ENCODE measurements at regions not wholly inside any gene's neighbourhood (a gene's known extent, or its start where the extent isn't known, plus 50 kb on each side); places are given as distances from the start of the nearest gene placed in this dataset.

DNA sequence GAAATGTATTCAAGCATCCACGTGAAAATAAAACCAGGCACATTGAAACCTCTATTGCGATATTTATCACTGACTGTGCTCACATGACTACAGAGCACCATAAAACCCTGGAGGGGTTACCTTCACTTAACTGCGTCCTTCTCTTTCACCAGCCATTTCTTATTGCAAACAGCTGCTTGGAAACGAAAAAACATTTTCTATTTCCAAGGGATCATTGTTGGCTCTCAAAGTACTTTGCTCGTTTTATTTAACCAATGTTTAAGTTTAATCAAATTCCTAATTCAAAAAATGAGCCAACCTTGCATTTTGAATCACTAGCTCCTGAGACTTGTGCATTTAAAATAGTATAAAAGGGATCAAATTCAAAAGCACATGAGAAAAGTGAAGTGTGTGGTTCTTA lies 134.4 kb downstream of the OSR1 start:
- H4K20me1 ChIP-seq (ENCODE audit: insufficient read depth, low read length): no peaks in the 10 kb centered on the region
- no peak overlapping the region for H2AFZ ChIP-seq (ENCODE audit: insufficient read depth, low read depth, low read length, poor library complexity, severe bottlenecking)
- intact Hi-C loops (cut with micrococcal nuclease): no loop called here
- H3K27ac ChIP-seq (ENCODE audit: low read depth in 1 of 2, low read length in 2 of 2): no peak overlapping the region
- H3K36me3 ChIP-seq (replicated peaks in 1 of 2; ENCODE audit: control insufficient read depth in 1 of 2, insufficient read depth in 2 of 2, low read length in 2 of 2): no peaks in the 10 kb centered on the region
- no peaks in the 10 kb centered on the region for H3K9me3 ChIP-seq (replicated peaks in 1 of 2; ENCODE audit: control insufficient read depth in 1 of 2, insufficient read depth in 1 of 2, low read length in 2 of 2)
- no peaks in the 10 kb centered on the region for H3K4me1 ChIP-seq (ENCODE audit: control insufficient read depth in 1 of 2, insufficient read depth in 2 of 2, low read length in 2 of 2)
- H3K4me1 Mint-ChIP-seq: no peaks in the 10 kb centered on the region
- peaks cover 0 to 2% (median 0%) of the 10 kb centered on the region in 3 donors for H3K27me3 Mint-ChIP-seq (ENCODE audit: low read depth in 3 of 3)
- no peaks in the 10 kb centered on the region for H3K27me3 ChIP-seq (ENCODE audit: control insufficient read depth in 2 of 2, insufficient read depth in 2 of 2, low read length in 2 of 2)
- no peak overlapping the region for H3K27ac Mint-ChIP-seq
- H3K4me3 Mint-ChIP-seq: no peak overlapping the region
- peaks cover 0 to 6% (median 0%) of the 10 kb centered on the region in 7 donors for H3K9me3 Mint-ChIP-seq
- no peak overlapping the region for H3K9ac ChIP-seq (ENCODE audit: insufficient read depth, low read length, poor library complexity, severe bottlenecking)
- no peaks in the 10 kb centered on the region for H3K36me3 Mint-ChIP-seq
- TF ChIP-seq, protein P1, sequence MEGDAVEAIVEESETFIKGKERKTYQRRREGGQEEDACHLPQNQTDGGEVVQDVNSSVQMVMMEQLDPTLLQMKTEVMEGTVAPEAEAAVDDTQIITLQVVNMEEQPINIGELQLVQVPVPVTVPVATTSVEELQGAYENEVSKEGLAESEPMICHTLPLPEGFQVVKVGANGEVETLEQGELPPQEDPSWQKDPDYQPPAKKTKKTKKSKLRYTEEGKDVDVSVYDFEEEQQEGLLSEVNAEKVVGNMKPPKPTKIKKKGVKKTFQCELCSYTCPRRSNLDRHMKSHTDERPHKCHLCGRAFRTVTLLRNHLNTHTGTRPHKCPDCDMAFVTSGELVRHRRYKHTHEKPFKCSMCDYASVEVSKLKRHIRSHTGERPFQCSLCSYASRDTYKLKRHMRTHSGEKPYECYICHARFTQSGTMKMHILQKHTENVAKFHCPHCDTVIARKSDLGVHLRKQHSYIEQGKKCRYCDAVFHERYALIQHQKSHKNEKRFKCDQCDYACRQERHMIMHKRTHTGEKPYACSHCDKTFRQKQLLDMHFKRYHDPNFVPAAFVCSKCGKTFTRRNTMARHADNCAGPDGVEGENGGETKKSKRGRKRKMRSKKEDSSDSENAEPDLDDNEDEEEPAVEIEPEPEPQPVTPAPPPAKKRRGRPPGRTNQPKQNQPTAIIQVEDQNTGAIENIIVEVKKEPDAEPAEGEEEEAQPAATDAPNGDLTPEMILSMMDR (IDR thresholded peaks at IDR 0.05): no peak
- H3K4me3 ChIP-seq (replicated peaks in 1 of 3; ENCODE audit: low read depth in 2 of 3, low read length in 3 of 3): no peak overlapping the region
- H3K4me2 ChIP-seq (replicated peaks; ENCODE audit: extremely low read depth, low read length, poor library complexity, severe bottlenecking): no peak overlapping the region
- no peaks in the 10 kb centered on the region for H3K79me2 ChIP-seq (ENCODE audit: insufficient read depth, low read length)
- WGBS (ENCODE audit: insufficient coverage): 93% methylated on average over 4 of the region's 5 CpGs
- DNase-seq: no peak

DNA sequence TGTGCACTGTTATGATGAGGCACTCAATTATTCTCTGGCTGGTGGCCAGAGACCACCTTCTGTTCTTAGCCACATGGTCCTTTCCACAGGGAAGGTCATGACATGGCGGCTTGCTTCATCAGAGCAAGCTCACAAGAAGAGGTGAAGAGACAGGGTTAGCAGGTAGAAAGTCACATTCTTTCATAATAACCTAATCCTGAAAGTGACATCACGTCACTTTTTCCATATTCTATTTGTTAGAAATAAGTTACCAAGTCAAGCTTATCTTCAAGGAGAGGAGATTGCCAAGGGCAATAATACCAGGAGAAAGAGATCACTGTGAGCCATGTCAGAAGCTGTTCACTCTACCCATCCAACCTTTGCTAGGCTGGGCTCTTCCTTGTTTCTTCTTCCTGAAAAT lies 139.4 kb downstream of the OSR1 start:
- Mint-ChIP-seq H3K27ac (no peak overlapping the region), H3K4me1 (no peaks in the 10 kb centered on the region), H3K4me3 (no peak overlapping the region), H3K27me3 (ENCODE audit: low read depth in 3 of 3) (peaks cover 0 to 2% (median 0%) of the 10 kb centered on the region in 3 donors), H3K36me3 (no peaks in the 10 kb centered on the region), H3K9me3 (peaks cover 0 to 7% (median 0%) of the 10 kb centered on the region in 7 donors)
- Histone ChIP-seq H3K36me3 (replicated peaks in 1 of 2; ENCODE audit: control insufficient read depth in 1 of 2, insufficient read depth in 2 of 2, low read length in 2 of 2) (no peaks in the 10 kb centered on the region), H3K9ac (ENCODE audit: insufficient read depth, low read length, poor library complexity, severe bottlenecking) (no peak overlapping the region), H3K27ac (ENCODE audit: low read depth in 1 of 2, low read length in 2 of 2) (no peak overlapping the region), H3K4me3 (replicated peaks in 1 of 3; ENCODE audit: low read depth in 2 of 3, low read length in 3 of 3) (no peak overlapping the region), H3K79me2 (ENCODE audit: insufficient read depth, low read length) (no peaks in the 10 kb centered on the region), H2AFZ (ENCODE audit: insufficient read depth, low read depth, low read length, poor library complexity, severe bottlenecking) (no peak overlapping the region), H3K4me1 (ENCODE audit: control insufficient read depth in 1 of 2, insufficient read depth in 2 of 2, low read length in 2 of 2) (no peaks in the 10 kb centered on the region), H4K20me1 (ENCODE audit: insufficient read depth, low read length) (no peaks in the 10 kb centered on the region), H3K27me3 (ENCODE audit: control insufficient read depth in 2 of 2, insufficient read depth in 2 of 2, low read length in 2 of 2) (no peaks in the 10 kb centered on the region), H3K9me3 (replicated peaks in 1 of 2; ENCODE audit: control insufficient read depth in 1 of 2, insufficient read depth in 1 of 2, low read length in 2 of 2) (no peaks in the 10 kb centered on the region), H3K4me2 (replicated peaks; ENCODE audit: extremely low read depth, low read length, poor library complexity, severe bottlenecking) (no peak overlapping the region)
- TF ChIP-seq, protein P1 (IDR thresholded peaks at IDR 0.05): no peak
- DNase-seq: no peak
- no CpG with 5 or more reads among the region's 2 CpGs for WGBS (ENCODE audit: insufficient coverage)
- intact Hi-C loops (cut with micrococcal nuclease): no loop called here

All from CD14-positive monocyte (primary cell).